Mesothelial cell of epicardium (in vitro differentiated cells): ENCODE measurements at regions not wholly inside any gene's neighbourhood (a gene's known extent, or its start where the extent isn't known, plus 50 kb on each side); places are given as distances from the start of the nearest gene placed in this dataset.

ENCODE experiments used
- DNase-seq, 2 experiments: peaks; one replicate each; pipeline ENCODE4 v3.0.0; 2021; ENCODE audit warnings: low spot score in 2 of 2; ENCODE audit not compliant: unreplicated experiment in 2 of 2
- H3K27ac Mint-ChIP-seq: 2 replicates; pipeline ENCODE4 v1.8.0; 2021; ENCODE audit warnings: mixed read lengths
- H3K27me3 Mint-ChIP-seq: 2 replicates; pipeline ENCODE4 v1.8.0; 2021; ENCODE audit warnings: low read depth, mixed read lengths
- H3K36me3 Mint-ChIP-seq: 2 replicates; pipeline ENCODE4 v1.8.0; 2021; ENCODE audit warnings: mixed read lengths
- H3K4me1 Mint-ChIP-seq: 2 replicates; pipeline ENCODE4 v1.8.0; 2021; ENCODE audit warnings: mixed read lengths
- H3K4me3 Mint-ChIP-seq: 2 replicates; pipeline ENCODE4 v1.8.0; 2021; ENCODE audit warnings: mild to moderate bottlenecking, moderate library complexity, mixed read lengths
- H3K9me3 Mint-ChIP-seq: 2 replicates; pipeline ENCODE4 v1.8.0; 2021; ENCODE audit warnings: mixed read lengths
- CTCF ChIP-seq: fragments of 200-600 bp; sonication (generic); IDR thresholded peaks from one replicate; pipeline ENCODE4 v1.5.0; 2021; ENCODE audit warnings: antibody characterized with exemption; ENCODE audit not compliant: unreplicated experiment

DNA sequence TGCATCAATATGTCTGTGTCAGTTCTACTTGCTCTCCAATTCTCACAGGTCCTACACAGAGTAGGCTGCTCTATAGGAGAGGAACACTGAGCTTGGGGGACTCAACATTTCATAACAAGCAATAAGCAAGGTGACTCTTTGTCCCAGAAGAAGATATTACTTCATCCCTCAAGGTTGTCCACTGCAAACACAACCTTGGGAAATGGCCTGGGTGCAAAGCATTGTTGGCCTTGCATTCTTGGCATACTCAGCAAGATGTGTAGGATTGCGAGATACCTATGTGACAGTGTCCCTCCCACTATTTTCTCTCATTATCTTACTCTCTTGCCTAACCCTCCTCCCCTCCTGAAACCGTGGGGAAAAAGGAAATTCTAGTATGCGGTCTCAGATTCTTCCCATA lies 169.8 kb upstream of the FREM1 start:
- no peak overlapping the region for H3K27ac Mint-ChIP-seq
- no peak for TF ChIP-seq CTCF
- H3K36me3 Mint-ChIP-seq = peaks cover 3% of the 10 kb centered on the region
- peaks cover 14% of the 10 kb centered on the region for H3K4me1 Mint-ChIP-seq
- H3K9me3 Mint-ChIP-seq = peaks cover 21% of the 10 kb centered on the region
- no peak overlapping the region for H3K4me3 Mint-ChIP-seq
- DNase-seq = no peak
- H3K27me3 Mint-ChIP-seq = no peaks in the 10 kb centered on the region

DNA sequence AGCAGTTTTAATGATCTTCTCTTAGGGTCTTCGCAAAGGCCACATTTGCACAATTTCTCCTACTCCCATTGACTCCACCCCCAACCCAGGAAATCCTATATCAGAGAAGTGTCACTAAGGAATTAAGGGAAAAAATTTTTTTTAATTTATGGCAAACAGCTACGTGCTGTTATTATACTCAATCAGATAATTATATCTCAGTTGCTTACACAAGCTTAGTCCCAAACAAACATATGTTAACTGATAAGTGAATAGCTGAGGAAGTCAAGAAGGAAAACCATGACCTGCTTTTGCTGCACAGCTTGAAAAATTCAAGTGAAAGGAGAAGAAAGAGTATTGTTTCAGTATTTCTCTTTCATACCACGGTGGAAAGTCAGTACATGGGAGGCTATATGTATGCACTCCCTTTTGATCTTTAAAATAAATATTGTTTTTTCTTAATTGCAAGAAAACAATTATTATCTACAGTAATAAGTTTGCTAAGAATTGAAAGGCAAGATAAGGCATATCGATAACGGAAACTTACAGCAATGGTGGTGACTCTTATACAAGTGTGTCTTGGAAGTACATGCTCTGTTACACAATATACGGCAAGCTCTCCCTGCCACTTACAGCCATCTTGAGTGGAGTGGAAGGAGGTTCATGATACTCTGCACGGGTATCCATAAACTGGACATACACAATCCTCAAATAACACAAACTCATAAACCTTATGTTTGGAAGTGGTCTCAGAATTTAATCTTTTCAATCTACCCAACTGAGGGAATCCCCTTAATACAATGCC lies 167.9 kb upstream of the FREM1 start:
- no peak for TF ChIP-seq CTCF
- no peak overlapping the region for H3K4me3 Mint-ChIP-seq
- H3K27me3 Mint-ChIP-seq = no peaks in the 10 kb centered on the region
- peaks cover 14% of the 10 kb centered on the region for H3K4me1 Mint-ChIP-seq
- H3K9me3 Mint-ChIP-seq = peaks cover 22% of the 10 kb centered on the region
- peaks cover 3% of the 10 kb centered on the region for H3K36me3 Mint-ChIP-seq
- no peak for DNase-seq
- H3K27ac Mint-ChIP-seq = peak overlapping the region; percentile 28

DNA sequence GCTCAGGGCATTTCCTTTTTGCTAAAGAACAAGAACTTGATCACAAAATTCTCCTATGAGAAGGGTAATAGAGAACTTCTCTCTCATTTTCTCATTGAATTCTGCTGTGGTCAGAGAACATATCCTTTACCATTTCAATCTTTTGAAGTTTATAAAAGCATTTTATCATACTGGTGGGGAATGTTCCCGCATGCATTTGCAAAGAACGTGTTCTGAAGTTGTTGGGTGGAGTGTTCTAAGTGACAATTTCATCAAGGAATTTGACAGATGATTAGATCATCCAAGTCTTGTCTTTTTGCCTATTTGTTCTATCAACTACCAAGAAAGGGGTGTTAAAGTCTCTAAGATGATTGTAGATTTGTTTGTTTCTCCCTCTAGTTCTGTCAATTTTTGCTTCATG lies 163.4 kb upstream of the FREM1 start:
- Mint-ChIP-seq H3K27ac (no peak overlapping the region), H3K4me1 (peaks cover 17% of the 10 kb centered on the region), H3K27me3 (no peaks in the 10 kb centered on the region), H3K4me3 (no peak overlapping the region), H3K36me3 (no peaks in the 10 kb centered on the region), H3K9me3 (peaks cover 6% of the 10 kb centered on the region)
- DNase-seq = no peak
- no peak for TF ChIP-seq CTCF

DNA sequence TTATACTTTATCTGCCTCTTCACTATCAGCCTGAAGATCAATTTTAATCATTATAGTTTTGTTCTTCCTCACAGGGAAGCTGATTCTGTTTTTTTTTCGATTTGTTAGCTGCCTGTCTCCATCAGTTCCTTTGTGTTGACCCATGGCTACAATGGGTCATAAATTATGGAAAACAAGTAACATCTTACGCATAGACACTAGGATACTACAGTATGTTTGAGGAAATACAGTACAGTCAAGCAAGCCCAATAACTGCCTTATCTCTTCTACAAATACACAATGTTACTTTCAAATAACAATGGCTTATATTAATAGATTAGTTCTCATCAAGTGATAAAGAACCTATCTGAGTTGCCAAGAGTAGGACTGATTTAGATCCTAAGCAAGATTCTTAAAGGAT lies 160.5 kb upstream of the FREM1 start:
- H3K27ac Mint-ChIP-seq = no peak overlapping the region
- peaks cover 17% of the 10 kb centered on the region for H3K4me1 Mint-ChIP-seq
- DNase-seq = no peak
- peaks cover 10% of the 10 kb centered on the region for H3K9me3 Mint-ChIP-seq
- no peak overlapping the region for H3K4me3 Mint-ChIP-seq
- no peak for TF ChIP-seq CTCF
- H3K36me3 Mint-ChIP-seq = peaks cover 1% of the 10 kb centered on the region
- H3K27me3 Mint-ChIP-seq = no peaks in the 10 kb centered on the region

- Mint-ChIP-seq H3K36me3 (peaks cover 1% of the 10 kb centered on the region), H3K9me3 (peaks cover 4% of the 10 kb centered on the region), H3K27me3 (no peaks in the 10 kb centered on the region), H3K4me3 (no peak overlapping the region), H3K4me1 (peaks cover 17% of the 10 kb centered on the region), H3K27ac (no peak overlapping the region)
- DNase-seq = no peak
- no peak for TF ChIP-seq CTCF
Observed at GRCh38 chr9:15069106-15069505, 158.9 kb upstream of the FREM1 start.

DNA sequence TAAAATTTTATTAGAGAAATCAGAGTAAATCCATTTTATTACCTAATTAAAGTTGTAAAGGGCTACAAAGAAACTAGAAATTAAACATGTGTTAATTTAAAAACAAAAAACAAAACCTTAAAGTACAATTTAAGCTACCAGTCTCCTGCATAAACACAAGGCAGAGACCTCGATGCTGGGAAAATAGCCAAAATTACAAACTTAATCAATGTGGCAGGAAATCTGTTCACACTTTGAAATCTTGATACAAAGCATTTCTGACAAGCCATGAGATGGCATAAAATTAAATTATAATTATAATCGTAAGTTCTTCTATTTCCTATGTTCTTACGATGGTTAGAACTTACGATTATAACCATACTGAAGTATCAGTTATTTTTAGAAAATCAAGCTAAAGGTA lies 158.0 kb upstream of the FREM1 start:
- Mint-ChIP-seq H3K4me3 (no peak overlapping the region), H3K27me3 (no peaks in the 10 kb centered on the region), H3K36me3 (peaks cover 1% of the 10 kb centered on the region), H3K27ac (no peak overlapping the region), H3K4me1 (peaks cover 17% of the 10 kb centered on the region), H3K9me3 (peaks cover 4% of the 10 kb centered on the region)
- TF ChIP-seq CTCF = no peak
- DNase-seq = no peak
